Activated naive CD4-positive, alpha-beta T cell treated with anti-CD3 and anti-CD28 coated beads, Interleukin-2, amount 50 U/mL, for 72 hours (primary cell): ENCODE measurements at regions not wholly inside any gene's neighbourhood (a gene's known extent, or its start where the extent isn't known, plus 50 kb on each side); places are given as distances from the start of the nearest gene placed in this dataset.

Source experiments
- ATAC-seq, 2 donors: fragments of 150-1000 bp; cut with Tn5 transposase; 2 replicates each; pipeline ENCODE4 v1.10.0; 2021; ENCODE audit warnings: mild to moderate bottlenecking in 2 of 2, moderate library complexity in 2 of 2
- DNase-seq, 2 donors: peaks; one replicate each; pipeline ENCODE4 v3.0.0; 2021 to 2022; ENCODE audit warnings: low spot score in 2 of 2
- H3K27ac Mint-ChIP-seq, 2 donors: one replicate each; pipeline ENCODE4 v1.8.0; 2022; ENCODE audit warnings: mild to moderate bottlenecking in 2 of 2, mixed read lengths in 2 of 2
- H3K36me3 Mint-ChIP-seq, 2 donors: one replicate each; pipeline ENCODE4 v1.8.0; 2022; ENCODE audit warnings: mixed read lengths in 2 of 2
- H3K9me3 Mint-ChIP-seq, 2 donors: one replicate each; pipeline ENCODE4 v1.8.0; 2022; ENCODE audit warnings: mixed read lengths in 2 of 2

GRCh38 chr7:136057509-136057908 lies 80.3 kb upstream of the MTPN start:
- Mint-ChIP-seq H3K36me3 (peaks cover 0 to 6% of the 10 kb centered on the region in 2 donors), H3K9me3 (peaks cover 0 to 4% of the 10 kb centered on the region in 2 donors), H3K27ac (no peak overlapping the region)
- no peak for DNase-seq
- ATAC-seq: no peak

GRCh38 chr7:136056651-136057231 lies 79.6 kb upstream of the MTPN start:
- DNase-seq (no peak), ATAC-seq (no peak)
- Mint-ChIP-seq H3K27ac (no peak overlapping the region), H3K36me3 (peaks cover 0 to 6% of the 10 kb centered on the region in 2 donors), H3K9me3 (peaks cover 0 to 4% of the 10 kb centered on the region in 2 donors)

GRCh38 chr7:136055266-136055665 lies 78.1 kb upstream of the MTPN start:
- ATAC-seq (no peak), DNase-seq (no peak)
- no peak overlapping the region for H3K27ac Mint-ChIP-seq
- peaks cover 0 to 6% of the 10 kb centered on the region in 2 donors for H3K36me3 Mint-ChIP-seq
- H3K9me3 Mint-ChIP-seq: peaks cover 0 to 4% of the 10 kb centered on the region in 2 donors

- DNase-seq (no peak), ATAC-seq (no peak)
- Mint-ChIP-seq H3K27ac (peak overlapping the region in 1 of 2 donors; percentile 26), H3K36me3 (peaks cover 5% of the 10 kb centered on the region in 2 donors), H3K9me3 (peaks cover 0 to 4% of the 10 kb centered on the region in 2 donors)
Measured at GRCh38 chr7:136053689-136054485, 76.7 kb upstream of the MTPN start.

- no peak for DNase-seq
- Mint-ChIP-seq H3K36me3 (peaks cover 14 to 16% of the 10 kb centered on the region in 2 donors), H3K9me3 (peaks cover 3 to 4% of the 10 kb centered on the region in 2 donors), H3K27ac (no peak overlapping the region)
- ATAC-seq: no peak
Measured at GRCh38 chr7:136051203-136051928, 74.2 kb upstream of the MTPN start.

- Mint-ChIP-seq H3K27ac (no peak overlapping the region), H3K9me3 (peaks cover 6 to 7% of the 10 kb centered on the region in 2 donors), H3K36me3 (peaks cover 18 to 19% of the 10 kb centered on the region in 2 donors)
- DNase-seq (no peak), ATAC-seq (no peak)
Measured at GRCh38 chr7:136050462-136050847, 73.3 kb upstream of the MTPN start.

- no peak for ATAC-seq
- Mint-ChIP-seq H3K27ac (no peak overlapping the region), H3K36me3 (peaks cover 23 to 24% of the 10 kb centered on the region in 2 donors), H3K9me3 (peaks cover 10 to 13% of the 10 kb centered on the region in 2 donors)
- no peak for DNase-seq
Measured at GRCh38 chr7:136049818-136050461, 72.8 kb upstream of the MTPN start.

GRCh38 chr7:136049117-136049516 lies 72.0 kb upstream of the MTPN start:
- ATAC-seq (no peak), DNase-seq (no peak)
- H3K9me3 Mint-ChIP-seq: peaks cover 10 to 12% of the 10 kb centered on the region in 2 donors
- no peak overlapping the region for H3K27ac Mint-ChIP-seq
- H3K36me3 Mint-ChIP-seq: peaks cover 31 to 32% of the 10 kb centered on the region in 2 donors

- Mint-ChIP-seq H3K9me3 (peaks cover 10 to 20% of the 10 kb centered on the region in 2 donors), H3K36me3 (peaks cover 33 to 36% of the 10 kb centered on the region in 2 donors), H3K27ac (no peak overlapping the region)
- no peak for ATAC-seq
- DNase-seq: no peak
Measured at GRCh38 chr7:136046548-136046947, 69.4 kb upstream of the MTPN start.

- H3K27ac Mint-ChIP-seq: no peak overlapping the region
- peaks cover 10 to 20% of the 10 kb centered on the region in 2 donors for H3K9me3 Mint-ChIP-seq
- peaks cover 33 to 36% of the 10 kb centered on the region in 2 donors for H3K36me3 Mint-ChIP-seq
- DNase-seq (no peak), ATAC-seq (no peak)
Measured at GRCh38 chr7:136045992-136046391, 68.8 kb upstream of the MTPN start.

GRCh38 chr7:136045181-136045580 lies 68.0 kb upstream of the MTPN start:
- DNase-seq (no peak), ATAC-seq (no peak)
- no peak overlapping the region for H3K27ac Mint-ChIP-seq
- peaks cover 10 to 20% of the 10 kb centered on the region in 2 donors for H3K9me3 Mint-ChIP-seq
- H3K36me3 Mint-ChIP-seq: peaks cover 33 to 36% of the 10 kb centered on the region in 2 donors

GRCh38 chr7:136039577-136040345 lies 62.6 kb upstream of the MTPN start:
- Mint-ChIP-seq H3K9me3 (peaks cover 0 to 15% of the 10 kb centered on the region in 2 donors), H3K36me3 (peaks cover 8 to 16% of the 10 kb centered on the region in 2 donors), H3K27ac (no peak overlapping the region)
- DNase-seq: no peak
- no peak for ATAC-seq

GRCh38 chr7:136036336-136036735 lies 59.2 kb upstream of the MTPN start:
- Mint-ChIP-seq H3K36me3 (peaks cover 0 to 6% of the 10 kb centered on the region in 2 donors), H3K27ac (no peak overlapping the region), H3K9me3 (peaks cover 0 to 5% of the 10 kb centered on the region in 2 donors)
- DNase-seq (no peak), ATAC-seq (no peak)

GRCh38 chr7:136034132-136034531 lies 57.0 kb upstream of the MTPN start:
- Mint-ChIP-seq H3K36me3 (peaks cover 0 to 6% of the 10 kb centered on the region in 2 donors), H3K9me3 (peaks cover 0 to 5% of the 10 kb centered on the region in 2 donors), H3K27ac (peak overlapping the region in 1 of 2 donors; percentile 39)
- ATAC-seq (no peak), DNase-seq (no peak)

- DNase-seq (no peak), ATAC-seq (peak; percentile 30 to 43)
- H3K9me3 Mint-ChIP-seq: peaks cover 0 to 6% of the 10 kb centered on the region in 2 donors
- peaks cover 0 to 8% of the 10 kb centered on the region in 2 donors for H3K36me3 Mint-ChIP-seq
- H3K27ac Mint-ChIP-seq: peak overlapping the region in 1 of 2 donors; percentile 48
Measured at GRCh38 chr7:136033413-136034031, 56.4 kb upstream of the MTPN start.
